Stomach (tissue), 8 donors: ENCODE measurements at regions not wholly inside any gene's neighbourhood (a gene's known extent, or its start where the extent isn't known, plus 50 kb on each side); places are given as distances from the start of the nearest gene placed in this dataset.
"Not testable (repeated sequence)": the region's sequence is repeated elsewhere in the genome, so short reads cannot be mapped to it uniquely, and the experiment has no call there.

Experiments used
- DNase-seq, 2 donors: peaks; one replicate each; pipeline versions ENCODE4 v3.0.0 to v3.0.0-alpha.2; 2013 to 2019
- H3K27ac ChIP-seq, 5 donors: fragments of 200-600 bp in 4 of 5; sonication (generic) in 4 of 5; one replicate each; pipeline ENCODE4 v1.5.1; 2013 to 2019; ENCODE audit warnings: mild to moderate bottlenecking in 1 of 5, moderate library complexity in 1 of 5
- H3K27me3 ChIP-seq, 3 donors: fragments of 200-600 bp; sonication (generic); one replicate each; pipeline ENCODE4 v1.5.1; 2017 to 2019; ENCODE audit warnings: mixed run types in 1 of 3
- H3K36me3 ChIP-seq, 4 donors: fragments of 200-600 bp; sonication (generic); 1 replicate in 3 of 4; 2 replicates in 1 of 4; pipeline ENCODE4 v1.5.1; 2016 to 2019
- H3K4me1 ChIP-seq, 4 donors: fragments of 200-600 bp; sonication (generic); one replicate each; pipeline ENCODE4 v1.5.1; 2016 to 2019
- H3K4me3 ChIP-seq, 4 donors: fragments of 200-600 bp; sonication (generic) in 3 of 4; one replicate each; pipeline ENCODE4 v1.5.1; 2016 to 2019; ENCODE audit warnings: mild to moderate bottlenecking in 1 of 4
- H3K9me3 ChIP-seq, 4 donors: fragments of 200-600 bp; sonication (generic); one replicate each; pipeline ENCODE4 v1.5.1; 2016 to 2019
- EP300 ChIP-seq: sonication (generic); formaldehyde crosslinking; IDR thresholded peaks from one replicate; pipeline ENCODE4 v1.6.1; 2017; ENCODE audit warnings: antibody characterized with exemption
- POLR2A ChIP-seq, 4 donors: fragments of 450-650 bp; IDR thresholded peaks; one replicate each; pipeline ENCODE4 v1.6.1; 2016; ENCODE audit warnings: antibody characterized with exemption in 4 of 4, control low read depth in 2 of 4, mild to moderate bottlenecking in 1 of 4, moderate library complexity in 1 of 4
- POLR2AphosphoS5 ChIP-seq, 3 donors: sonication (generic); formaldehyde crosslinking; IDR thresholded peaks; one replicate each; pipeline ENCODE4 v1.6.1; 2016; ENCODE audit warnings: antibody characterized with exemption in 3 of 3
- WGBS, 5 donors: extraction: QIAGEN DNeasy Blood & Tissue Kit in 3 of 5; methylation state at CpG; one replicate each; pipeline versions ENCODE4 v1.1.5 to v1.1.7; 2013 to 2018; 5-methylcytosine and 5-hydroxymethylcytosine counted together
- intact Hi-C: fragments of 100-400 bp; cut with DNase I; formaldehyde crosslinking; loops from one replicate; pipeline ENCODE4 v1.15.1; 2023; ENCODE audit warnings: low total_unique reads
- TF ChIP-seq, protein P1 (sequence below), 7 experiments: fragments of 450-650 bp in 4 of 7; fragments of 200-600 bp in 3 of 7; sonication (generic) in 3 of 7; IDR thresholded peaks; one replicate each; pipeline ENCODE4 v1.5.1; 2016 to 2019; ENCODE audit warnings: antibody characterized with exemption in 7 of 7, control low read depth in 2 of 7, mild to moderate bottlenecking in 1 of 7
- donor health status: healthy with polysubstance abuse.
- donor health status: Bipolar disorder and iron deficiency.
- donor health status: healthy.

DNA sequence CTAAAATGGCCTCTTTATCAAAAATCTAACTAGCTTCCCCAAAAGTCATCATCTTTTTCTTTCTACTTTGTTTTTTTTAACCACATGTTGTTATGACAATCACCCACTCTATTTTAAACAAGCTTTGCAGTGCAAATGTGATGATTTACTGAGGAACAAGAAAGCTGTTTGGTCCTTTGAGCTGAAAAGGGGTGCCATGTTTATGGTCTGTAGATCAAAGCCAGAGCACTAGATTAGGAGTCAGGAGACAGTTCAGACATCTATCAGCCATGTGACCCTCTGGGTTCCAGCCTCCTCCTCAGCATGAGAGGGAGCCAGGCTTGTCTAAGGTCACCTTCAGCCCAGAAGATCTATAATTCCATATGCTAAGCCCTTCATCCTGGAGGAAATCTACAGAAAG is 65.9 kb downstream of the RPL22L1 start:
- DNase-seq: no peak
- no peaks in the 10 kb centered on the region for H3K36me3 ChIP-seq
- intact Hi-C loops: no loop called here
- no peak overlapping the region for H3K27ac ChIP-seq
- no peak overlapping the region for H3K4me3 ChIP-seq
- H3K4me1 ChIP-seq: peaks cover 0 to under 1% (median 0%) of the 10 kb centered on the region in 4 donors
- TF ChIP-seq POLR2A (IDR thresholded peaks at IDR 0.05): no peak
- TF ChIP-seq POLR2AphosphoS5 (IDR thresholded peaks at IDR 0.05): no peak
- no peak for TF ChIP-seq EP300
- TF ChIP-seq, protein P1, sequence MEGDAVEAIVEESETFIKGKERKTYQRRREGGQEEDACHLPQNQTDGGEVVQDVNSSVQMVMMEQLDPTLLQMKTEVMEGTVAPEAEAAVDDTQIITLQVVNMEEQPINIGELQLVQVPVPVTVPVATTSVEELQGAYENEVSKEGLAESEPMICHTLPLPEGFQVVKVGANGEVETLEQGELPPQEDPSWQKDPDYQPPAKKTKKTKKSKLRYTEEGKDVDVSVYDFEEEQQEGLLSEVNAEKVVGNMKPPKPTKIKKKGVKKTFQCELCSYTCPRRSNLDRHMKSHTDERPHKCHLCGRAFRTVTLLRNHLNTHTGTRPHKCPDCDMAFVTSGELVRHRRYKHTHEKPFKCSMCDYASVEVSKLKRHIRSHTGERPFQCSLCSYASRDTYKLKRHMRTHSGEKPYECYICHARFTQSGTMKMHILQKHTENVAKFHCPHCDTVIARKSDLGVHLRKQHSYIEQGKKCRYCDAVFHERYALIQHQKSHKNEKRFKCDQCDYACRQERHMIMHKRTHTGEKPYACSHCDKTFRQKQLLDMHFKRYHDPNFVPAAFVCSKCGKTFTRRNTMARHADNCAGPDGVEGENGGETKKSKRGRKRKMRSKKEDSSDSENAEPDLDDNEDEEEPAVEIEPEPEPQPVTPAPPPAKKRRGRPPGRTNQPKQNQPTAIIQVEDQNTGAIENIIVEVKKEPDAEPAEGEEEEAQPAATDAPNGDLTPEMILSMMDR (IDR thresholded peaks at IDR 0.05): no peak
- no peaks in the 10 kb centered on the region for H3K9me3 ChIP-seq
- no peaks in the 10 kb centered on the region for H3K27me3 ChIP-seq

- Histone ChIP-seq H3K9me3 (no peaks in the 10 kb centered on the region), H3K4me3 (no peak overlapping the region), H3K27me3 (no peaks in the 10 kb centered on the region), H3K27ac (peak overlapping the region in 1 of 5 donors; percentile 48), H3K36me3 (no peaks in the 10 kb centered on the region), H3K4me1 (no peaks in the 10 kb centered on the region)
- 57 to 70% (median 65%) methylated on average over 7 of the region's 7 CpGs for WGBS, 5 donors
- intact Hi-C loops: no loop called here
- peak in 2 of 3 donors; percentile 7 to 67 for TF ChIP-seq POLR2AphosphoS5 (IDR thresholded peaks at IDR 0.05)
- no peak for TF ChIP-seq EP300
- DNase-seq: peak in 1 of 2 donors; percentile 74
These were observed 67.5 kb downstream of the RPL22L1 start for GRCh38 chr3:170802164-170803151.

DNA sequence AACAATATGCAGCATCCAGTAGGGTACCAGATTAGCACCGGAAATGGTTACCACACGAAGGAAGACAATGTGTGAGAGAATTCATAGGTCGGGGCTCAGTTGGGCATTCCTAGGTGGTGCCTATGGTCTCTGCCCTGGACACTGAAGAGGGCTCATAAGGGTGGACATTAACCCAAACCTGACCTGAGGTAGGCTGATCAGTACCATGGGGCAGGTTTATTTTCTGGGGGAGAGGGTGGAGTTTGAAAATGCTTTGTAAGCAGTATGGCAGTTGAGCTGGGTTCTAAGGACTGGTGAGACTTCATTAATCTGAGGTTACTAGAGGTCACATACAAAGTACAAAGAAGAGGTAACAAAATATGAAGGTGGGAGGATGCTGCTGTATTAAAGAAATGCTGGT is 68.4 kb downstream of the RPL22L1 start:
- no peak for DNase-seq
- Histone ChIP-seq H3K27ac (no peak overlapping the region), H3K4me3 (no peak overlapping the region), H3K4me1 (no peaks in the 10 kb centered on the region), H3K9me3 (no peaks in the 10 kb centered on the region), H3K27me3 (no peaks in the 10 kb centered on the region), H3K36me3 (no peaks in the 10 kb centered on the region)
- WGBS, 5 donors: 89 to 93% (median 91%) methylated on average over 1 to 3 of the region's 3 CpGs
- intact Hi-C loops: no loop called here
- TF ChIP-seq POLR2A (IDR thresholded peaks at IDR 0.05) (no peak), POLR2AphosphoS5 (IDR thresholded peaks at IDR 0.05) (no peak), EP300 (no peak)
- TF ChIP-seq, protein P1 (IDR thresholded peaks at IDR 0.05): no peak

- WGBS, 5 donors: 83 to 98% (median 91%) methylated on average over 4 of the region's 4 CpGs
- H3K4me3 ChIP-seq, H3K27me3 ChIP-seq, H3K27ac ChIP-seq, H3K36me3 ChIP-seq, intact Hi-C loops, H3K4me1 ChIP-seq, DNase-seq, H3K9me3 ChIP-seq: not testable (repeated sequence)
These were observed 69.7 kb downstream of the RPL22L1 start for GRCh38 chr3:170800275-170800674.

- Histone ChIP-seq H3K36me3 (no peaks in the 10 kb centered on the region), H3K4me3 (no peak overlapping the region), H3K9me3 (no peaks in the 10 kb centered on the region), H3K27ac (no peak overlapping the region), H3K27me3 (no peaks in the 10 kb centered on the region), H3K4me1 (no peaks in the 10 kb centered on the region)
- DNase-seq: no peak
- WGBS, 5 donors: 78 to 84% (median 83%) methylated on average over 2 of the region's 2 CpGs
- intact Hi-C loops: no loop called here
- TF ChIP-seq POLR2AphosphoS5 (IDR thresholded peaks at IDR 0.05) (no peak), POLR2A (IDR thresholded peaks at IDR 0.05) (no peak), EP300 (no peak)
- TF ChIP-seq, protein P1 (IDR thresholded peaks at IDR 0.05): no peak
These were observed 71.0 kb downstream of the RPL22L1 start for GRCh38 chr3:170799009-170799408.
